ENCODE measurements at regions not wholly inside any gene's neighbourhood (a gene's known extent, or its start where the extent isn't known, plus 50 kb on each side); places are given as distances from the start of the nearest gene placed in this dataset.

DNA sequence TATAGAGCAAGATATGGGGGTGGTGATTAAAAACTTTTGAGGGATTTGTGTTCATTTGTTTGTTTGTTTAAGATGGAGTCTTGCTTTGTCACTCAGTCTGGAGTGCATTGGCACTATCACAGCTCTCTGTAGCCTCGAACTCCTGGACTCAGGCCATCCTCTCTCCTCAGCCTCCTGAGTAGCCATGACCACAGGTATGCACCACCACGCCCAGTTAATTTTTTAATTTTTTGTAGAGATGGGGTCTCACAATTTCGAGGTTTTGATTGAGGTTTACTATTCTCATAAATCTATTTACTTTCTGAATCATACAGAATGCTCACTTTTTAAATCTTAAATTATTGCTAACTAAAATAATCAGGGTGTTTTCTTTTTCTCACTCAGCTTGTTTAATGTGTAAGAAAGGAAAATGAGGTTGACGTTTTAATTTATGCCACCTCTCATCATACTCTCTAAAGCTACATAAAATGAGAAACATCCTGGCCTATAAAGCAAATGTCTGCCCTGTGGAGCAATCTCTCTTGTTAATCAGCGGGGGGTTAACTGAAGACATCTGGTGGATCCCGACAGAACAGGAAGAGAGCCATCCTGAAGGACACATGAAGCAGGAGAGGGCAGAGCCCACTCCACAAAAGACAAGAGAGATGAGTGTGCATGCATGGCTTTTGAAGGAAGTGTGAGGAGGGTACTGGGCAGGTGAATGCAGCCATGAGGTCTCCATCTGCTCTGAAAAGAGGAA lies 589.1 kb upstream of the SLC8A1 start:
- DNase-seq (ENCODE audit: low read depth in 3 of 3): no peak

DNA sequence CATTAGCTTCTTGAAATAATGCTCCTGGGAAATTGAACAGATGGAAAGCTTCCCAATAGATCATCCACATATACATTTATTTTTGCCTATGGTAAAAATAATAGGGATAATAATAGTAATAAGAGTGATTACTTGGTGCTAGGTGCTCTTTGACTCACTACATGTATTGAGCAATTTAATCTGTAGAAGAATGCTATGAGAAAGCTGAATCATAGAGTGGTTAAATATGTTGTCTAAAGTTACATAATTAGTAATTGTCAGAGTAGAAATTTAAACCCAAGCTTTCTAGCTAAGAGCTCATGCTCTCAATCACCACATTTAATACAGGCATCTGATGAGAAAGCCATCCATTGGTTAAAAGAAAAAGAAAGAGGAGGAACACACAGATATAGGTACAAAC lies 590.5 kb upstream of the SLC8A1 start:
- DNase-seq (ENCODE audit: low read depth in 3 of 3): no peak

DNA sequence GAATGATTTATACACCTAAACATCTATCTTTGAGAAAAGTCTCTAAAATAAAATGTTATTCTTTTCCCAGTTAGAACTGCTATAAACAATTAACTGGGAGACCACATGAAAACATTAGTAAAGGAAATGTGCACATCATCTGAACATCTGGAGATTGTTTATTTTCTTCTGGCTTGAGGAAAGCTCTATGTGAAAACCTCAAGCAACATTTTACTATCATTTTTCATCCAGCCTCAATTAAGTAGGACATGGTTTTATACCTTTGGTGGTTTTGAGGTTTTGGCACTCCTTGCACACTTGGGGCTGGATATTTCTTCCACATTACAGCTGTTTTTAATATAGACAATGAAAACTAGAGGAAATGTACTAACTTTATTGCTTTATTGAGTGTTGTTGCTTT lies 609.5 kb upstream of the SLC8A1 start:
- no peak for DNase-seq (ENCODE audit: low read depth in 3 of 3)

DNA sequence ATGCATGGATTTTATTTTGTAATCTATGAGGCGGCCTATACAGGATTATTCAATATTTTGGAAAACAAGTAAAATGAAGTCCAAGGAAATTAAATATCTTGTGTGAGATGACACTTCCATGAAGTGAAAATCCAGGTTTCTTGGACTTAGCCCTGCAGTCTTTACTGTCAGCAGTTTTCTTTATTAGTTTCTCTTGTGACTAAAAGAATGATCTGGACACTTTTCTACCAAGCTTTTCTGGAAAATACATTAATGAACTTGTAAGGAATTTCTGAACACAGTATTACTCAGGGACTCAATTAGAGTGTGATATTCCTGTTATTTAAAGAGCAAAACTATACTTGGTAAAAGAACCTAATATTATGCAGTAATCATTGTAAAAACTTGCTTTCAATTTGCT lies 610.4 kb upstream of the SLC8A1 start:
- DNase-seq (ENCODE audit: low read depth in 3 of 3): no peak

DNA sequence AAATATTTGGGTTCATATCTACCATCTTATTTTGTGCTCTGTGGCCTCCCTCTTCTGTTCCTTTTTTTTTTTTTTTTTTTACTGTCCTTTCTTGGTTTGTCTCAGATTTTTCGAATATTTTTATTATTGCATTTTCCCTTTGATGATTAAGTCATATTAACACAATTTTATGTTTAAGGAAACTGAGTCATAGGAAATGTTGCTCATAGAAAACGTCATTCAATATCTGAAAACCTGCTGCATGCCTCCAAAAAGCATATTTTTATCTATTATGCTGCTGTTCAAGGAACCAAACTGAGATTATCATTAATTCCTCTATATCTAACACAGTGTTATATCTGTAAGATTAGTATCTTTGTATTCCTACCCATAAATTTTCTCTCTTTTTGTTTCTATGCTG lies 614.3 kb upstream of the SLC8A1 start:
- no peak for DNase-seq (ENCODE audit: low read depth in 3 of 3)

DNA sequence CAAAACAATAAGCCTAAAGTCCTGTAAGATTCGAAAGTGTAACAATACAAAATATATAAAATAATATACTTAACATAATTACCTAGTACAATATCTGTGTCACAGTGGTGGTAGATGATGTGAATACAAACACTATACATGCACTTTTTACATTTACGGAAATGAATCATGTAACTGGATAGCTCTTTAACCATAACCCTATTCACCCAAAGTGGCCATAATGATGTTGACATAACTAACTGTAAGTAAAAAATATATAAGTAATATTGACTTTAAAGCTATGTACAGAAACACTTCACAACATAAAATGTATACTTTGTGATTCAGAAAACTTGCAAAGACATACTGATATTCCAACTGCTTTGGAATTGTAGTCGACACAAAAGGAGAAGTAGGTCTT lies 616.9 kb upstream of the SLC8A1 start:
- no peak for DNase-seq (ENCODE audit: low read depth in 3 of 3)

DNA sequence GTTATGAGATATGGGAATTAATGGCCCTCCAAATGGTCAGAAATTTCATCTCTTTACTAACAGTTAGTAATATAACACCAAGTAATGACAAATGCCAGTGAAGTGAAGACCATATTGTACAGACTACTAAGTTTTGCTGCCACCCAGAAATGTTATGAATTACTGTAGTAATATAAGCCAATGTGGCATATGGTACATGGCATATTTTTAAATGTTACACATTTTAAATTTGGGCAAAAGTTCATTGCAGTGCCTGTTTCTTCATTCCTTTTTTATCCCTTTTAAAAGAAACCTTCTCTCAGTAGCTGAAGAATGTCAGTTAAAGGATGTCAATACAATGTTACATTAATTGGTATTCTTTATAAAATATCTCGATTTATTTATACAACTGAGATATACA lies 626.5 kb upstream of the SLC8A1 start:
- no peak for DNase-seq (ENCODE audit: low read depth in 3 of 3)

DNA sequence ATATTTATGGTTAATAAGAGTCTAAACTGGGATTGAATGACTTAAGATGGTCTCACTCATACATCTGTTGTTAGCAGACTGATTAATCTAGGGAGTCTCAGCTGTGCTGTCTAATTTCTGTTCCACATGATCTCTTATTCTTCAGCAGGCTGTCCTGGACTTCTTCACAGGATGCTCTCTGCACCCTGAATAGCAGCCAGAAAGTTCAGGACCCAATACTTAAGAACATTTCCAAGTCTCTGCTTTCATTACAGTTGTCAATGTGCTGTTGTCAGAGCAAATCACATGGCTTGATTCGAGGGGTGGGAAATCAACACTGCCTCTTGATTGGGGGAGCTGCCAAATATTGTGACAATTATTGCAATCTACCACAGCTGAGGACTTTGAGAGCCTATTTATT lies 627.1 kb upstream of the SLC8A1 start:
- DNase-seq (ENCODE audit: low read depth in 3 of 3): no peak

DNA sequence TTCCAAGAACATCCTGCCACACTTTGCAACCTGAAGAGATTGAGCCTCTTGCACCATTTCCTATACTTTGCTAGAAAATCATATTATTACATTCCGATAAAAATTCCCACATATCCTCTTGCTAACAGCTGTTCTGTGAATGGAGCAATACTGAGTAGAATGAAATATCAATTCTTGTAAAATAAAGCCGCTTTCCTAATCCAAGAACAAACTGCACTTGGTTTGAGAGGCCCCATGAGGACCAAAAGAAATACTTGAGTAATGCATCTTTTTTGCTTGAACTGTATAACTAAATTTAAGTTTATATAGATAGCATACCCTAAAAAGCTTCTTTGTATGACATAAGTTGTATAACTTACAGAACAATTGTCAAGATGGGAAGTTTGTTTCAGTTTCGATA lies 632.4 kb upstream of the SLC8A1 start:
- DNase-seq (ENCODE audit: low read depth in 3 of 3): no peak

DNA sequence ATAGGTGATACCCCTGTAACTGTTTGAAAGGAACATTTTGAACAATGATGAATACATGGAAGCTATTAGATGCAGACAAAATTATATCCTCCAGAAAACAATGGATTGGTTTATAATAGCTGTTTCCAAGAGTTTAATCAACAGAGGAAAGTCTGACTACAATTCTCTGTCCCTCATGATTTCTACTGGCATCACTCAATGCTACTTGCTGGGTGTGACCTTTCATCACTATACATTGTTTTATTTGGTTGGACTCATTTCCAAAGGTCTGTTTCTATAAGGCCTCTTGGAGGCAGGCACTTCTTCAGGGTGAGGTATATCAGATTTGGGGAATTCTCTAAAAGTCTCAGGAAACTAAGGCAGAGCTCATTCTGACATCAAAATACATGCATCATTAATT lies 636.1 kb upstream of the SLC8A1 start:
- DNase-seq (ENCODE audit: low read depth in 3 of 3): no peak

DNA sequence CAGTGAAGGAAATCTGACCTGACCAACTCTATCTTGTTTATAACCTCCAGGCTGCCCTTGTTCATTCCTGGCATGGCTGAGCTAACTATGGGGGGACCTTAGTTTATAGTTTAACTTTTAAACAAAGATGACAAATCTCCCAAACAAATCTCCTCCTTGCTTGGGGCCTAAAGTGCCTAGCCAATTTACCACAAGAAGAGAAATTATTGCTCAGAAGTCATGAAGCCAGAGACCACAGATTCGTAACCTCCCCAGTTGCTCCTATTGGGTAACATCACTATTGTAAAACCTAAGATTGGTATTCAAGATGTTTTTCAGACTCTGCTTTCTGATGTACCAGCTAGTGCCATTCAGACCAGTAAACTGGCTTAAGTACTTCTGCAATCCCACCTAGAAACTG lies 649.4 kb upstream of the SLC8A1 start:
- no peak for DNase-seq (ENCODE audit: low read depth in 3 of 3)

DNA sequence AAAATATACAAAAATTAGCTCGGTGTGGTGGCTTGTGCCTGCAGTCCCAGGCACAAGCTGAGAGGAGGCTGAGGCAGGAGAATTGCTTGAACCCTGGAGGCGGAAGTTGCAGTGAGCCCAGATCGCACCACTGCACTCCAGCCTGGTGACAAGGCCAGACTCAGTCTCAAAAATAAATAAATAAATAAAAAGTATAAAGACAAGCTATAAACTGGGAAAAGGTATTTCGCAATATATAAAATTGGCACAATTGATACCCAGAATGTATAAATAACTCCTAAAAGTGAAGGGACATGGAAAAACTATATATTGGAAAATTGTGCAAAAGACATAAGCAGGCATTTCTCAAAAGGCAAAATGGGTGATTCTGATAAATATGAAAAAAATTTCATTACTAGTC lies 657.9 kb upstream of the SLC8A1 start:
- no peak for DNase-seq (ENCODE audit: low read depth in 3 of 3)

DNA sequence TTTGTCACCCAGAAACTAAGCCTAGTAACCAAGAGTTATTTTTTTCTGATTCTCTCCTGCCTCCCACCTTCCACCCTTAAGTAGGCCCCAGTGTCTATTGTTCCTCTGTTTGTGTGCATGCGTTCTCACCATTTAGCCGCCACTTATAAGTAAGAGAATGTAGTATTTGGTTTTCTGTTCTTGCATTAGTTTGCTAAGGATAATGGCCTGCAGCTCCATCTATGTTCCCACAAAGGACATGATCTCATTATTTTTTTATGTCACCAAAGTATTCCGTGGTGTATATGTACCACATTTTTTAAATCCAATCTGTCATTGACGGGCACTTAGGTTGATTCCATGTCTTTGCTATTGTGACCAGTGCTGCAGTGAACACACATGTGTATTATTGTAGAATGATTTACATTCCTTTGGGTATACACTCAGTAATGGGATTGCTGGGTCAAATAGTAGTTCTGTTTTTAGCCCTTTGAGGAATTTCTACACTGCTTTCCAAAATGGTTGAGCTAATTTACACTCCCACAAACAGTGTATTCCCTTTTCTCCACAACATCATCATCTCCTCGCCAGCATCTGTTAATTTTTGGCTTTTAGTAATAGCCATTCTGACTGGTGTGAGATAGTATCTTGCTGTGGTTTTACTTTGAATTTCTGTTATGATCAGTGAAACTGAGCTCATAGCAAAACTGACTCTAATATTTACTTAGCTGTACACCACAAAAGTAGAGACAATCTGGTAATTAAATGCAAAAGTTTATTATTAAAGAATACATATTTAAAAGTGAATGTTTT lies 660.1 kb upstream of the SLC8A1 start:
- DNase-seq (ENCODE audit: low read depth in 3 of 3): no peak

DNA sequence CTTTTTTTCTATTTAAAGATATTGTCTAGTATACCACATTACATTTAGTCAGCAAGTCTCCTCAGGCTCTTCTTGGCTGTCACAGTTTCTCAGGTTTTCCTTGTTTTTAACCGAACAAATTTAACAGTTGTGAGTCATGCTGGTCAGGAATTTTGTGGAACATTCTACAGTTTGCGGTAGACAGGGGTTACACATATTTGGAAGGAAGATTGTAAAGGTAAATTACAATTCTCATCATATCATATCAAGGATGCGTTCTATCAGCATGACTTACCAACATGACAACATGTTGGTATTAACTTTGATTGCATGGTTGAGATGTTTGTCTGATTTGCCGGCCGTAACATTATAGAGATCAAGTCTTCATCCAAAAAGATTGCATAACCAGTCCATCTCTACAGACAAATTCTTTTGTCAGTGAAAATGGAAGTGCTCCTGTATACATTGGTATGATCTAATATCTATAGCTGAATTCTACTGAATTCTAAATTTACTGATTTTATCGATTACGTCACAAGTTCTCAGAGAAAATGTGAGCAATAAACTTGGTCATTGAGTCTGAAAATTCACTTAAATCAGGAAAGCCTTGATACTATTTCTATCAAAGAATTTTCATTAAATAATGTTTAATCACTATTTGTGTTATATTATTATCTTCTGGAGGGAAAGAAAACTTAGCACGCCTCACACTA lies 664.4 kb upstream of the SLC8A1 start:
- no peak for DNase-seq (ENCODE audit: low read depth in 3 of 3)

DNA sequence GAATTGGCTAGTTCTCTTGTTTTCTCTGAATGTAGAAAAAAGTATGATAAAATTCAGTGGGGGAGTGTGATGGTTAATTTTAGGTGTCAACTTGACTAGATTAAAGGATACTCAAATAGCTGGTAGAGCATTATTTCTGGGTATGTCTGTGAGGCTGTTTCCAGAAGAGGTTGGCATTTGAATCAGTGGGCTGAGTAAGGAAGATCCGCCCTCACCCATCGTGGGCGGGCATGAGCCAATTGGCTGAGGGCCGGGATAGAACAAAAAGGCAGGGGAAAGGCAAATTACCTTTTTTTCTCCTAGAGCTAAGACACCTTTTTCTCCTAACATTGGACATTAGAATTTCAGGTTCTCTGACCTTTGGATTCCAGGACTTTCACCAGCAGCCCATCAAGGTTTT lies 667.6 kb upstream of the SLC8A1 start:
- DNase-seq (ENCODE audit: low read depth in 3 of 3): no peak

DNA sequence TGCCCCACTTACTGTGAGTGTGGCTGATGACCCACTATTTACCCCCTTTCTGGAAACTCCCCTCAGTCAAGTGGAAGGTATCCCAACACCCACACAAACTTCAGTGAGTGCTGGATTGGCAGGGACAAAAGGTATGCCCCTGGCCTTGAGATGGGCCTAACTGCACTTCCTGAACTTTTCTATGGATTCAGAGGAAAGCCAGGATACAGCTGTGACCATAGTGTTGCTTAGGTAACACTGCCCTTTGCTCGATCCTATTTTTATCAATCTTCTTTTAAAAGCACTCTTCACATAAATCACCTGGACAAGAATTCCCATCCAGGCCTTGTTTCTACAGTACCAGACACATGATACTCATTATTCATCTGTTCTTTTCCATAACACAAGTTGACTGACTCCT lies 671.5 kb upstream of the SLC8A1 start:
- no peak for DNase-seq (ENCODE audit: low read depth in 3 of 3)

DNA sequence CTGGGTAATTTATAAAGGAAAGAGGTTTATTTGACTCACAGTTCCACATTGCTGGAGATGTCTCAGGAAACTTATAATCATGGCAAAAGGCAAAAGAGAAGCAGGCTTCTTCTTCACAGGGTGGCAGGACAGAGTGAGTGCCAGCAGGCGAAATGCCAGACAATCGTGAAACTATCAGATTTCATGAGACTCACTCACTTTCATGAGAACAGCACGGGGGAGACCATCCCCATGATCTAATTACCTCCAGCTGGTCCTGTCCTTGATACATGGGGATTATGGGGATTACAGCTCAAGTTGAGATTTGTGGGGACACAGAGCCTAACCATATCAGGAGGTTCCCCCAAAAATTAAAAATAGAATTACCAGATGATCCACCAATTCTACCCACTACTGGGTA lies 675.5 kb upstream of the SLC8A1 start:
- no peak for DNase-seq (ENCODE audit: low read depth in 3 of 3)

DNA sequence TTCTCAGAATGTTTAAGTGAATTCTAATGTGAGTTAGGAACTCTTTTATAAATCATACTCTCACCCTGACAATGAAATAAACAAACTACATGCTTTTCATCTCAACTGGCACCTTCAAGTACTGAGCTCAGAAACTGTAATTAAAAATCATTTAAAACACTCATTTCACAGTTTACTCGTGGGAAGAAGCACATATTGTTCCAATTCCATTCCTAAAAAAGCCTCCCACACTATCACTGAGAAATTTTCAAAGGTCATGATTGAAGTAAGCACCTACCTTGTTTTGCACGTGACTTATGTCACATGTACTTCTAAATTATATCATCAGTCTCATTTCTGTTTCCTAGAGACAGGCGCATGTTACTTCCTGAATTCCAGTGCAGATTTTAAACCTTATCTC lies 678.1 kb upstream of the SLC8A1 start:
- DNase-seq (ENCODE audit: low read depth in 3 of 3): no peak

DNA sequence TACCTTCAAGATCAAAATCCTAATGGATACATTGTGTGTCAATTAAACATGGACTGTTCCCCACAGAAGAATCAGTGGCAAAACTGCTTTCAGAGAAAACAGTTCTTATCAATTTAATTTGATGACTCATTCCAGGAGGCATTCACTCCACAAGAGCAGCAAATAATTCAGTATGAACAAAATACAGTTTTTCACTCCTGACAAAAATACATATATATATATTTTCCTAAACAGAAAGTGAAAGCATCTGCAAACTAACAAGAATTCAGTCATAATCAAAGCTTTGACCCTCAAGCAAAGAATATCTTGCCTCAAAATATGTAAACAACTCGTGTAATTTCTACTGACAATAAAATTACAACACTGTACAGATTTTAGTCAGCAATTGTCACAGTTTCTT lies 685.1 kb upstream of the SLC8A1 start:
- DNase-seq (ENCODE audit: low read depth in 3 of 3): no peak

DNA sequence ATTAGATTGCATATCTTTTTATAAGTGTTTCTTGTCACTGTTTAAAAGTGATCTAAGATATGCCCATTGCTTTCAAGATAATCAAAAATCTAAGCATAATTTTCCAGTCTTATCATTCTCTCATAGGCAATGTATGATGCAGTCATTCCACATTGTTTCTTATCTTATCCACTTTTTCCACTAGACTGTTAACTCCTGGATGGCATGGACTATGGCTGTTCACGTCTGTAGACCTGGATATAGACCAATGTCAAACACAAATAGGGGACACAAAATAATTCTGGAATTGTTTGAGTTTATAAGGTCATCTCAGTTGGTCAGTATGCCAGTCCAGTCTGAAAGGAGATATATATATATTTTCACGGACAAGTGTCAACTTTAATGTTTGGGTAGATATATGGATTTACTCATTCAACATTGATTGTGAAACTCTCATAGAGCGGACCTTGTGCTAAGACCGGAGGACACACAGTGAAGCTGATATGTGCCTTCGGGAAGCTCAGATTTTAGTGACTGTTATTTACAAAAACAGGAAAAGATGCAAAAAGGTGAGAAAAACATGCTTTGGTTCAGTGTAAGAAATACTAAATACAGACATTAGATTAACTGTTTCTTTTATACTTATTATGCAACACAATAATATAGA lies 689.4 kb upstream of the SLC8A1 start:
- DNase-seq (ENCODE audit: low read depth in 3 of 3): no peak

DNA sequence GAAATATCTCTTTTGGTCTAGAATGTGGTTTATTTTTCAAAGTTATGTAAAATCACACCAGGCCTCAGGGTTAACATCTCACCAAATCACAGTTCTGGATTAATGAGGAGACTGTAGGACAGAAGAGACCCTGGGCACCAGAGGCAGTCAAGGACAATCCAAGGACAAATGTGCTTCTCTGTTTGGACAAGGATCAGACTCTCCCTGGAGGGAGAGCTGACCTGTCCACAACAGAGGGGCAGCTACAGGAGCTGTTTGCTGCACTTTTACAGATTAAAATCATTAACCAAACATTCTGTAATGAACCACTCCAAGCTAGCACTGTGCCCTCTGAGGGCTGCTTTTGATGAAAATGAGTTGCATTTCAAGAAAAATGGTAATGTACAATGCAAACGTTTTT lies 690.6 kb upstream of the SLC8A1 start:
- no peak for DNase-seq (ENCODE audit: low read depth in 3 of 3)

DNA sequence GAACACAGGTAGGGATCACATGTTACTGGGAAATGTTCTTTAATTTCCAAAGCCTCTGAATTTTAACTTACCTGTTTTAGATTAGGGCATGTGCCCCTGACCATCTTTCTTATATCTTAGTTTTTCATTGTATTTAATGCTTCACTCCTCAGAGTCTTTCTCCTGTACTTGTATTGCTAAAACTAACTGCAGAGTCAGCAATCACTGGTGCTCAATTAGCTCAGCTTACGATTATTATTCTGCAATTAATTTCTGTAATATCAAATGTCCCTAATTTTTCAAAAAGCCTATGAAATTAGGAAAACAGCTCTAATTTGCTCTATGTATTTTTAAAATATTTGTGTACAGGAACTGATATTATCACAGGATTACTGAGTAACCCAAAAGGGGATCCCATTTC lies 693.2 kb upstream of the SLC8A1 start:
- DNase-seq (ENCODE audit: low read depth in 3 of 3): no peak

DNA sequence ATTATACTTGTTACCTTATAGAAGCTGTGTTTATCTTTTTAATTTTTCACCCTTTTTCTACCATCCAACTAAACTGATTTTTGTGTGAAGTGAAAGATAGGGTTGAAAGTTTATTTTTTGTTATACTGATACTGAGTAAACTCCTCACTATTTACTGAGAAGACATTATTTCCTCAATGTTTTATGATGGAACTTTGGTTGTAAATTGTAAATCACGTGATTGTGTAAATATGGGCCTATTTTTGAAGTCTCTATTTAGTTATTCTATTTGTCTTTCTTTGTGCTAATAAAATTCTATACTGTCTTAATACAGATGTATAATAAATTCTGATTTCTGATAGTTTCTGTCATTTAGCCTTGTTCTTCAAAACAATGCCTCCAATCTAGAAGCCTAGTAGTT lies 697.2 kb upstream of the SLC8A1 start:
- no peak for DNase-seq (ENCODE audit: low read depth in 3 of 3)

All from stimulated activated CD4-positive, alpha-beta T cell treated with anti-CD3 and anti-CD28 coated beads, TNF-alpha, amount 100 ng/mL, for 24 hours (primary cell).